ENCODE measurements at regions not wholly inside any gene's neighbourhood (a gene's known extent, or its start where the extent isn't known, plus 50 kb on each side); places are given as distances from the start of the nearest gene placed in this dataset.

DNA sequence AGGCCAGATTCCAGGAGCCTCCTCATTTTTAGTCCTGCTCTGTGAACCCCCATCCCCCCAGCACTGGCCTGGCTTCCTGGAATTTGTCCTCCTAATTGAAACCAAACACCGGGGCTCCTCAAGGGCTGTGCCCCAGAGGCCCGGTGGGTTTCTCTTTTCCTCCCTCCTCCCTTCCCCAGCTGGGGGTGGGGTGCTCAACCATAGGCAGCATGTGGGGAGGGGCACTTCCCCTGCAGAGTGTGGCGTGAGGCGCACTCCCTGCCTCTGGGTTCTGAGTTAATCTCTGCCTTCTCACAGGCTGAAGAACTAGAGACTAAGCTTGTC lies 67.5 kb upstream of the ACOT11 start:
- POLR2A ChIA-PET, result no interaction called here
- no TSS peak for BruUV-seq (replicated peaks)
- CTCF ChIA-PET, result no interaction called here
- Histone ChIP-seq H3K4me3 (ENCODE audit: low read depth in 2 of 2, low read length in 2 of 2) (no peak overlapping the region), H3K27ac (ENCODE audit: low read length) (no peak overlapping the region), H3K9me3 (ENCODE audit: control insufficient read depth, insufficient read depth, low read depth, low read length) (no peaks in the 10 kb centered on the region), H3K4me1 (ENCODE audit: control insufficient read depth, insufficient read depth, low read length) (no peaks in the 10 kb centered on the region; the same call in 1 of the 2 replicates), H3K36me3 (ENCODE audit: control insufficient read depth, insufficient read depth, low read length) (no peaks in the 10 kb centered on the region), H3K27me3 (ENCODE audit: control insufficient read depth, insufficient read depth, low read length) (no peaks in the 10 kb centered on the region)
- intact Hi-C loops (cut with micrococcal nuclease; ENCODE audit: unreplicated experiment) (no loop called here), in situ Hi-C loops (cut with HindIII; ENCODE audit: low pct_unique_long_range_greater_than_20kb, low sequenced_read_pairs) (no loop called here)
- DNase-seq (ENCODE audit: low read depth, low spot score), result no peak
- ATAC-seq, result no peak
- TF ChIP-seq, protein P1, sequence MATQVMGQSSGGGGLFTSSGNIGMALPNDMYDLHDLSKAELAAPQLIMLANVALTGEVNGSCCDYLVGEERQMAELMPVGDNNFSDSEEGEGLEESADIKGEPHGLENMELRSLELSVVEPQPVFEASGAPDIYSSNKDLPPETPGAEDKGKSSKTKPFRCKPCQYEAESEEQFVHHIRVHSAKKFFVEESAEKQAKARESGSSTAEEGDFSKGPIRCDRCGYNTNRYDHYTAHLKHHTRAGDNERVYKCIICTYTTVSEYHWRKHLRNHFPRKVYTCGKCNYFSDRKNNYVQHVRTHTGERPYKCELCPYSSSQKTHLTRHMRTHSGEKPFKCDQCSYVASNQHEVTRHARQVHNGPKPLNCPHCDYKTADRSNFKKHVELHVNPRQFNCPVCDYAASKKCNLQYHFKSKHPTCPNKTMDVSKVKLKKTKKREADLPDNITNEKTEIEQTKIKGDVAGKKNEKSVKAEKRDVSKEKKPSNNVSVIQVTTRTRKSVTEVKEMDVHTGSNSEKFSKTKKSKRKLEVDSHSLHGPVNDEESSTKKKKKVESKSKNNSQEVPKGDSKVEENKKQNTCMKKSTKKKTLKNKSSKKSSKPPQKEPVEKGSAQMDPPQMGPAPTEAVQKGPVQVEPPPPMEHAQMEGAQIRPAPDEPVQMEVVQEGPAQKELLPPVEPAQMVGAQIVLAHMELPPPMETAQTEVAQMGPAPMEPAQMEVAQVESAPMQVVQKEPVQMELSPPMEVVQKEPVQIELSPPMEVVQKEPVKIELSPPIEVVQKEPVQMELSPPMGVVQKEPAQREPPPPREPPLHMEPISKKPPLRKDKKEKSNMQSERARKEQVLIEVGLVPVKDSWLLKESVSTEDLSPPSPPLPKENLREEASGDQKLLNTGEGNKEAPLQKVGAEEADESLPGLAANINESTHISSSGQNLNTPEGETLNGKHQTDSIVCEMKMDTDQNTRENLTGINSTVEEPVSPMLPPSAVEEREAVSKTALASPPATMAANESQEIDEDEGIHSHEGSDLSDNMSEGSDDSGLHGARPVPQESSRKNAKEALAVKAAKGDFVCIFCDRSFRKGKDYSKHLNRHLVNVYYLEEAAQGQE (IDR thresholded peaks at IDR 0.05; ENCODE audit: insufficient read depth in 1 of 2, low read depth in 2 of 2, low read length in 1 of 2), result no peak
- TF ChIP-seq POLR2AphosphoS5 (IDR thresholded peaks at IDR 0.05; ENCODE audit: low read depth, low read length), result no peak
- TF ChIP-seq, protein P2, sequence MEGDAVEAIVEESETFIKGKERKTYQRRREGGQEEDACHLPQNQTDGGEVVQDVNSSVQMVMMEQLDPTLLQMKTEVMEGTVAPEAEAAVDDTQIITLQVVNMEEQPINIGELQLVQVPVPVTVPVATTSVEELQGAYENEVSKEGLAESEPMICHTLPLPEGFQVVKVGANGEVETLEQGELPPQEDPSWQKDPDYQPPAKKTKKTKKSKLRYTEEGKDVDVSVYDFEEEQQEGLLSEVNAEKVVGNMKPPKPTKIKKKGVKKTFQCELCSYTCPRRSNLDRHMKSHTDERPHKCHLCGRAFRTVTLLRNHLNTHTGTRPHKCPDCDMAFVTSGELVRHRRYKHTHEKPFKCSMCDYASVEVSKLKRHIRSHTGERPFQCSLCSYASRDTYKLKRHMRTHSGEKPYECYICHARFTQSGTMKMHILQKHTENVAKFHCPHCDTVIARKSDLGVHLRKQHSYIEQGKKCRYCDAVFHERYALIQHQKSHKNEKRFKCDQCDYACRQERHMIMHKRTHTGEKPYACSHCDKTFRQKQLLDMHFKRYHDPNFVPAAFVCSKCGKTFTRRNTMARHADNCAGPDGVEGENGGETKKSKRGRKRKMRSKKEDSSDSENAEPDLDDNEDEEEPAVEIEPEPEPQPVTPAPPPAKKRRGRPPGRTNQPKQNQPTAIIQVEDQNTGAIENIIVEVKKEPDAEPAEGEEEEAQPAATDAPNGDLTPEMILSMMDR (IDR thresholded peaks at IDR 0.05), result no peak
- no peak for TF ChIP-seq TCF7L2 (IDR thresholded peaks at IDR 0.05; ENCODE audit: low read depth, low read length)
- no peak for TF ChIP-seq SIN3A (IDR thresholded peaks at IDR 0.05; ENCODE audit: borderline replicate concordance, insufficient read depth, low read depth, low read length)

DNA sequence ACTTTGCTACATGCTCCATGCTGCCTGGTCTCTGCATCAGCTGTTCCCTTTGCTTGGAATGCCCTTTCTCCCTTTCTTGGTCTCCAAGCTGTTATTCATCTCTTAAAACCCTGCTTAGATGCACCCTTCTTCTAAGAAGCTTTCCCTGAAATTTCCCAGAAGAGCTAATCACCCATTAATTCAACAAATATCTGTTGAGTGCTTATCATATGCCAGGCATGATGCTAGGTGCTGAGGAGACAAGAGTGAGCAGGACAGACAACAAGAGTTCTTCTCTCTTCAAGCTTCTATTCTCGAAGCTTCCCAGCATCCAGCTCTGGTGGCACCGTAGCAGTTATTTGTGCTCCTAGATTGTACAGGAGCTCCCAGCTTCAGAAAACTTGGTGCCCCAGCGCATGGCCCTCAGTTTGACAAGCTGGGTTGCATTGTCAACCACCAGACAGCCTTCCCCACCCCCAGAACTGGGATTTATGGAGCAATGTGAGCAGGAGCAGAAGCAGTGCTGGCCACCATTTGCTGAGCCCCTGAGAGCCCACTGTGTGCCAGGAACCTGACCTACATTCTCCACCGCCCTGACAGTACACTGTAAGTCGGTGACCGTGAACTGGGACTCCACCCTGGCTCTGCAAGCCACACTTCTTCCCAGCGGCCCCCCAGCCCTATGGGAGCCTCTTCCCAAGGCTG lies 68.0 kb upstream of the ACOT11 start:
- ChIA-PET CTCF (no interaction called here), POLR2A (no interaction called here)
- H3K9me3 ChIP-seq (ENCODE audit: control insufficient read depth, insufficient read depth, low read depth, low read length), result no peaks in the 10 kb centered on the region
- H3K4me3 ChIP-seq (ENCODE audit: low read depth in 2 of 2, low read length in 2 of 2), result no peak overlapping the region
- intact Hi-C loops (cut with micrococcal nuclease; ENCODE audit: unreplicated experiment) (no loop called here), in situ Hi-C loops (cut with HindIII; ENCODE audit: low pct_unique_long_range_greater_than_20kb, low sequenced_read_pairs) (no loop called here)
- DNase-seq (ENCODE audit: low read depth, low spot score) (no peak), ATAC-seq (no peak)
- H3K27ac ChIP-seq (ENCODE audit: low read length), result no peak overlapping the region
- no peaks in the 10 kb centered on the region; the same call in 1 of the 2 replicates for H3K4me1 ChIP-seq (ENCODE audit: control insufficient read depth, insufficient read depth, low read length)
- no peaks in the 10 kb centered on the region for H3K36me3 ChIP-seq (ENCODE audit: control insufficient read depth, insufficient read depth, low read length)
- H3K27me3 ChIP-seq (ENCODE audit: control insufficient read depth, insufficient read depth, low read length), result no peaks in the 10 kb centered on the region
- TF ChIP-seq, protein P1 (IDR thresholded peaks at IDR 0.05; ENCODE audit: insufficient read depth in 1 of 2, low read depth in 2 of 2, low read length in 1 of 2), result no peak
- TF ChIP-seq, protein P2 (IDR thresholded peaks at IDR 0.05), result no peak
- TF ChIP-seq POLR2AphosphoS5 (IDR thresholded peaks at IDR 0.05; ENCODE audit: low read depth, low read length), result no peak
- TF ChIP-seq TCF7L2 (IDR thresholded peaks at IDR 0.05; ENCODE audit: low read depth, low read length), result no peak
- no TSS peak for BruUV-seq (replicated peaks)

All from Panc1 (cell line).